ENCODE measurements at regions not wholly inside any gene's neighbourhood (a gene's known extent, or its start where the extent isn't known, plus 50 kb on each side); places are given as distances from the start of the nearest gene placed in this dataset.

GRCh38 chr1:182185136-182185535 lies 123.6 kb upstream of the ZNF648 start:
- TF ChIP-seq CTCF (IDR thresholded peaks at IDR 0.05) (no peak), POLR2A (IDR thresholded peaks at IDR 0.05) (no peak)

Measured in Peyer's patch (tissue), 4 donors.